Erythroblast (primary cell): ENCODE measurements at regions not wholly inside any gene's neighbourhood (a gene's known extent, or its start where the extent isn't known, plus 50 kb on each side); places are given as distances from the start of the nearest gene placed in this dataset.

Source experiments
- DNase-seq, 2 experiments: peaks; one replicate each; lab custom pipeline; 2025; lab: John Stamatoyannopoulos, UW
- GATA1 ChIP-seq: IDR thresholded peaks from 2 replicates; pipeline ENCODE4 v1.6.1; 2011; ENCODE audit warnings: low read depth, mild to moderate bottlenecking, control low read depth, low read length, moderate library complexity
- POLR2A ChIP-seq: IDR thresholded peaks from 2 replicates; pipeline ENCODE4 v1.6.1; 2011; ENCODE audit warnings: mild to moderate bottlenecking, low read length

- no peak for TF ChIP-seq POLR2A
- TF ChIP-seq GATA1 = no peak
- no peak for DNase-seq
Measured at GRCh38 chr6:169881398-169881797, 130.0 kb downstream of the ERMARD start.

GRCh38 chr6:169880516-169880915 is 129.1 kb downstream of the ERMARD start:
- TF ChIP-seq GATA1 = no peak
- no peak for TF ChIP-seq POLR2A
- no peak for DNase-seq

DNA sequence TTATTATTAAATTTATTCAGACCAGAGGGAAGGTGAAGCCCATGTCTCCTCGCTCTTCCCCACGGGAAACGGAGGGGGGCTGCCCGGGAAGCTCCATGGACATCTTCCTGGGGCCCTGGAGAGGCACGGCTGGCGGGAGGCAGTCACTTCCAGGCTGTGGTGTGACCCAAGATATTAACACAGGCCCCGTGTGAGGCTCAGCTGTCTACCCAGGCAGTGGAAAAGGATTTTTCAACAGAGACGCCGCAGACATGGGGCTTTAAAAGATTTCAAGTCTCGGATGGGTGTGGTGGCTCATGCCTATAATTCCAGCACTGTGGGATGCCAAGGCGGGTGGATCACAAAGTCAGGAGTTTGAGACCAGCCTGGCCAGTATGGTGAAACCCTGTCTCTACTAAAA is 117.9 kb downstream of the ERMARD start:
- no peak for DNase-seq
- TF ChIP-seq POLR2A (no peak), GATA1 (no peak)

- DNase-seq = no peak
- TF ChIP-seq GATA1 = no peak
- TF ChIP-seq POLR2A = no peak
Measured at GRCh38 chr6:169868458-169868857, 117.0 kb downstream of the ERMARD start.

DNA sequence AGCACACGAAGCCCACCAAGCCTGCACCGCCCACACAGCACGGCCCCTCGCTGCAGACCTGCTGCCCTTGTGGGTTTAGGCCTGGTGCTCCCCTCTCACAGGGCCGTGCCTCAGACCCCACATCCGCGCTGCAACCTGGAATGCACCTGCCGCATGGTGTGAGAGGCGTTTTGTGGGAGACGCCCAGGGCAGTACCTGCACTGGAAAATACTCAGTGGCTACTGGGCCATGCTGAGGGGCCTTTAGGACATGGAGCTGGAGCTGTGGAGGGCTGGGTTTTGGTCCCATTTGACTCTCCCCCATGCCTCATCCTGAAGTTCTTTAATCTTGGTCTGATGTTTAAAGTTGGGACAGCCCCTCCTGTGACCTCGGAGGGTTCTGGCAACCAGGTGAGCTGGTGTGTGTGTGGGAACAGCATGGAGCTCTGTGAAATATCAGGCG is 116.3 kb downstream of the ERMARD start:
- no peak for DNase-seq
- no peak for TF ChIP-seq GATA1
- no peak for TF ChIP-seq POLR2A

DNA sequence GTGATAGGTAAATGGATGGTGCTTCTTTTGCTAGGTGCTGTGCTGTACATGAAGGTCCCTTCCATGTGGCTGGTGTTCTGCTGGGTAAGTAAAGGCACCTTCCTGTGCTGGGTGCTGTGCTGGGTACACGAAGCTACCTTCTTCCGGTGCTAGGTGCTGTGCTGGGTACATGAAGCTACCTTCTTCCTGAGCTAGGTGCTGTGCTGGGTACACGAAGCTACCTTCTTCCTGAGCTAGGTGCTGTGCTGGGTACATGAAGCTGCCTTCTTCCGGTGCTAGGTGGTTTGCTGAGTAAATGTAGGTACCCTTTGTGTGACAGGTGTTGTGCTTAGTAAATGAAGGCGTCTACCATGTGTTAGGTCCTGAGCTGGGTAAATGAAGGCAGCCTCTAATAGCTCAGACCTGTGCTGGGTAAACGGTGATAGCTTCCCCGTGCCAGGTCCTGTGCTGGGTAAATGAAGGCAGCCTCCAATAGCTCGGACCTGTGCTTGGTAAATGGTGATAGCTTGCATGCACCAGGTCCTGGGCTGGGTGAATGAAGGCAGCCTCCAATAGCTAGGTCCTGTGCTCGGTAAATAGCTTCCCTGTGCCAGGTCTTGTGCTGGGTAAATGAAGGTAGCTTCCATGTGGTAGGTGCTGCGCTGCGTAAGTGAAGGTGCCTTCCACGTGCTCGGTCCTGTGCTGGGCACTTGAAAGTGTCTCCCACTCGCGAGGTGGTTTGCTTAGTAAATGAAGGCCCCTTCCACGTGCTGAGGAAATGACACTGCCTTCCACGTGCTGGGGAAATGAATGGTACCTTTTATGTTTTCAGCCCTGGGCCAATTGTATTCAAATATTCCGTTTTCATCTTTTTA is 115.5 kb downstream of the ERMARD start:
- DNase-seq = no peak
- TF ChIP-seq POLR2A (no peak), GATA1 (no peak)

- DNase-seq = no peak
- TF ChIP-seq GATA1 (no peak), POLR2A (no peak)
Measured at GRCh38 chr6:169866140-169866534, 114.7 kb downstream of the ERMARD start.

GRCh38 chr6:169865346-169866139 is 114.1 kb downstream of the ERMARD start:
- no peak for DNase-seq
- no peak for TF ChIP-seq GATA1
- no peak for TF ChIP-seq POLR2A

DNA sequence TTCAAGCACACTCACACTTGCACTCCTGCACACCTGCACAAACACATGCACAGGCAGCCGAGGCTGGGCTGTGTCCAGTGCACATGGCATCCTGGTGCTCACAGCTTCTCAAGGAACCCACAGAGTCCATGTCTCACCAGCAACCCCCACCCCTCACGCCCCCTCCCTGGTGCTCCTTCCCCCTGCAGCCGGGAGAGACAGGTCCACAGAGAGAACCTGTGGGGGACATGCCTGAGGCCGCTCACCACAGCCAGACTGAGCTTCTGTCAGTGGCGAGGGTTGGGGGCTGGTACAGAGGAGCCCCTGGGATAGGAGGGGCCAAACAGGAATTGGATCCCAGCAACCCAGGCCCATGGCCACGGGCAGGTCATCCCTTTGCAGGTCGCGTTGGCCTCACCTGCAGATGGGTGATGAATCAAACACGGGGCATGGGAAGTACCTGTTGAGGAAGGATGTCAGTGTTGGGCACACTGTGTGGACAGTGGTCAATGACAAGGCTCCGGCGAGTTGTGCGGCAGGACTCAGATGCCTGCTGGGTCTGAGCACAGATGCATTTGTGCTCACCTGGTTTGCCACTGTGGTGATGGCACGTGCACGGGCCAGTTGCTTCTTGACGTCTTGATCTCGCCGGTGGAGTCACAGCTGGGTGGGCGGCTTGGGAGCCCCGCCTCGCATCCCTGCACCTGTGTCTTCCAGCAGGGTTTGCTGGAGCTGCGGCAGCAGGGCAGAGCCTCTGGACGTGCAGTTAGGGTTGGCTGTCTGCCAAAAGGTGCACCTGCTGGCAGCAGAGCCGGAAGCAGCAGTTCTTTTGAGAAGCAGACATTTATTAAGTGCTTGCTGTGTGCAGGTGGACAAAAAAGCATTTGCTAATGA is 113.0 kb downstream of the ERMARD start:
- TF ChIP-seq POLR2A = no peak
- no peak for TF ChIP-seq GATA1
- no peak for DNase-seq

DNA sequence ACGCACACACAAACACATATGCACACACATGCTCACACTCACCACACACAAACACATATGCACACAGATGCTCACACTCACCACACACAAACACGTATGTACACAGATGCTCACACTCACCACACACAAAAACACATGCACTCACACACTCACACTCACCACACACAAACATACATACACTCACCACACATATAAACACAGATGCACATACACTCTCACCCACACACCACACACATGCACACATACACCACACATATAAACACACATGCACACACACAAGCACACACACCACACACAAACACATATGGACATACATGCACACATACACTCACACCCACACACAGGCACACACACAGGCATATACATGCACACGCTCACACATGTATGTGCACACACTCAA is 112.3 kb downstream of the ERMARD start:
- TF ChIP-seq POLR2A = no peak
- no peak for DNase-seq

DNA sequence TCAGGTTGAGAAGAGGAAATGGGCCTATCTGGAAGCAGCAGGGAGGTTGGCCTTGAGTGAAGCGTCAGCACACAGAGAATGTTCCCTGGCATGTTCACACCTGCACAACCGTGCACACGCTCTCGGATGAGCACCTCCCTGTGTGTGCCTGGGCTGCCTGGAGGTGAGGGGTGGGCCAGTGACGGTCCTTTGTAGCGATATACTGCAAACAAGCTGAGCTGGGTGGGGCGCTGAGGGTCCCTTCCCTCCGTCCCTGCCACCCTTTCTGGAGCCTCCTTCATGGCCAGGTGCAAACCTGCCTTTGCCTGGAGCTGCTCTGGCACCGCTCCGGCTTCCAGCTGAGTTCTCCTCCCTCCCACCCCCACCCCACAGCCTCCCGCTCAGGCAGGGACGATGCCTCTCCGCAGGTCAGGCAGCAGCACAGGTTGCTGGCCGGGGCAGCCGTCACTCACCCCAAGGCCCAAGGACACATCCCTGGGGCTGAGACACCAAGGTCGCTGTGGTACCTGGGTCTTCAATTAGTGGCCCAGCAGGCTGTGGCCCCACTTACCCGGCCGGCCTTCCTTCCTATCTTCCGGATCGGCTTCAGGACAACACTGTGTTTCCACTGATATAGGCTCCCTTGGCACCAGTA is 111.6 kb downstream of the ERMARD start:
- TF ChIP-seq GATA1 (no peak), POLR2A (no peak)

GRCh38 chr6:169862043-169862891 is 110.8 kb downstream of the ERMARD start:
- DNase-seq = no peak
- TF ChIP-seq POLR2A (no peak), GATA1 (no peak)

More for the DNA sequence above, 111.6 kb downstream of the ERMARD start:
- no peak for DNase-seq
